GM23338 (cell line): ENCODE measurements at regions not wholly inside any gene's neighbourhood (a gene's known extent, or its start where the extent isn't known, plus 50 kb on each side); places are given as distances from the start of the nearest gene placed in this dataset.

Experiments
- ATAC-seq: fragments of 200-7000 bp; cut with Tn5 transposase; 3 replicates; pipeline ENCODE4 v1.9.1; 2020
- DNase-seq: peaks from one replicate; pipeline ENCODE4 v3.0.0-alpha.2; 2015; ENCODE audit warnings: low spot score
- H2AFZ ChIP-seq: fragments of 200-600 bp; sonication (generic); 2 replicates; pipeline ENCODE4 v1.8.0; 2016; ENCODE audit warnings: antibody characterized with exemption, mild to moderate bottlenecking, moderate library complexity
- H3F3A ChIP-seq: fragments of 200-600 bp; sonication (generic); replicated peaks from 2 replicates; pipeline ENCODE4 v1.8.0; 2017; ENCODE audit warnings: antibody characterized with exemption, mixed run types, low read depth
- H3K27ac ChIP-seq: fragments of 200-600 bp; sonication (generic); 2 replicates; pipeline ENCODE4 v1.6.1; 2016; ENCODE audit warnings: low read depth
- H3K27me3 ChIP-seq: fragments of 200-600 bp; sonication (generic); 2 replicates; pipeline ENCODE4 v1.8.0; 2016; ENCODE audit warnings: mild to moderate bottlenecking, mixed run types, moderate library complexity; ENCODE audit not compliant: insufficient read depth
- H3K36me3 ChIP-seq: fragments of 200-600 bp; sonication (generic); 2 replicates; pipeline ENCODE4 v1.8.0; 2016; ENCODE audit warnings: mild to moderate bottlenecking; ENCODE audit not compliant: insufficient read depth
- H3K4me1 ChIP-seq: fragments of 200-600 bp; sonication (generic); 2 replicates; pipeline ENCODE4 v1.8.0; 2016; ENCODE audit warnings: mild to moderate bottlenecking, moderate library complexity; ENCODE audit not compliant: insufficient read depth
- H3K4me2 ChIP-seq: fragments of 200-600 bp; sonication (generic); 2 replicates; pipeline ENCODE4 v1.7.1; 2017; ENCODE audit warnings: mixed run types
- H3K4me3 ChIP-seq: fragments of 200-600 bp; sonication (generic); 2 replicates; pipeline ENCODE4 v1.6.1; 2016; ENCODE audit warnings: mixed run types
- H3K79me2 ChIP-seq: fragments of 200-600 bp; sonication (generic); replicated peaks from 2 replicates; pipeline ENCODE4 v1.8.0; 2017; ENCODE audit warnings: mild to moderate bottlenecking; ENCODE audit not compliant: insufficient read depth
- H3K9me2 ChIP-seq: fragments of 200-600 bp; sonication (generic); 2 replicates; pipeline ENCODE4 v1.8.0; 2017; ENCODE audit not compliant: insufficient read depth
- H4K20me1 ChIP-seq: fragments of 200-600 bp; sonication (generic); replicated peaks from 2 replicates; pipeline ENCODE4 v1.8.0; 2017; ENCODE audit warnings: mild to moderate bottlenecking; ENCODE audit not compliant: insufficient read depth
- H3K27ac Mint-ChIP-seq: 2 replicates; pipeline ENCODE4 v1.8.0; 2020; ENCODE audit warnings: inconsistent platforms, mild to moderate bottlenecking, moderate library complexity, mixed read lengths
- H3K27me3 Mint-ChIP-seq: 3 replicates; pipeline ENCODE4 v1.8.0; 2022; ENCODE audit warnings: low read depth, mild to moderate bottlenecking, moderate library complexity, mixed read lengths, inconsistent platforms; ENCODE audit not compliant: insufficient read depth, poor library complexity
- H3K36me3 Mint-ChIP-seq: 3 replicates; pipeline ENCODE4 v1.8.0; 2021; ENCODE audit warnings: low read depth, mild to moderate bottlenecking, inconsistent platforms, moderate library complexity, mixed read lengths
- H3K4me1 Mint-ChIP-seq: 3 replicates; pipeline ENCODE4 v1.8.0; 2020; ENCODE audit warnings: mild to moderate bottlenecking, inconsistent platforms, mixed read lengths
- H3K4me3 Mint-ChIP-seq: 3 replicates; pipeline ENCODE4 v1.8.0; 2021; ENCODE audit warnings: moderate library complexity, mild to moderate bottlenecking, inconsistent platforms, mixed read lengths
- H3K9me3 Mint-ChIP-seq: 3 replicates; pipeline ENCODE4 v1.8.0; 2020; ENCODE audit warnings: moderate library complexity, mild to moderate bottlenecking, inconsistent platforms, mixed read lengths
- CREB1 ChIP-seq: fragments of 250-450 bp; sonication (Bioruptor Pico); IDR thresholded peaks from 2 replicates; pipeline ENCODE4 v1.5.0; 2020; ENCODE audit warnings: low read depth, mild to moderate bottlenecking, moderate library complexity
- ETS1 ChIP-seq: IDR thresholded peaks from 2 replicates; pipeline ENCODE4 v1.6.1; 2016; ENCODE audit warnings: antibody characterized with exemption
- EZH2 ChIP-seq: fragments of 200-600 bp; sonication (generic); IDR thresholded peaks from one replicate; pipeline ENCODE4 v1.8.0; 2017; ENCODE audit warnings: antibody characterized with exemption, mild to moderate bottlenecking, low read depth; ENCODE audit not compliant: unreplicated experiment
- EZH2phosphoT487 ChIP-seq: fragments of 200-600 bp; sonication (generic); IDR thresholded peaks from one replicate; pipeline ENCODE4 v1.8.1; 2018; ENCODE audit warnings: antibody characterized with exemption; ENCODE audit not compliant: unreplicated experiment
- JUNB ChIP-seq: IDR thresholded peaks from one replicate; pipeline ENCODE4 v1.6.1; 2016; ENCODE audit warnings: antibody characterized with exemption; ENCODE audit not compliant: unreplicated experiment
- NANOG ChIP-seq: IDR thresholded peaks from 2 replicates; pipeline ENCODE4 v1.6.1; 2016; ENCODE audit warnings: antibody characterized with exemption, borderline replicate concordance
- POLR2AphosphoS5 ChIP-seq: IDR thresholded peaks from 2 replicates; pipeline ENCODE4 v1.6.1; 2016; ENCODE audit warnings: antibody characterized with exemption, low read depth
- REST ChIP-seq: IDR thresholded peaks from one replicate; pipeline ENCODE4 v1.6.1; 2018; ENCODE audit warnings: antibody characterized with exemption; ENCODE audit not compliant: unreplicated experiment
- STAT1 ChIP-seq: IDR thresholded peaks from one replicate; pipeline ENCODE4 v1.6.1; 2016; ENCODE audit warnings: antibody characterized with exemption; ENCODE audit not compliant: unreplicated experiment
- ZNF114 ChIP-seq: fragments of 250-450 bp; sonication (Bioruptor Pico); IDR thresholded peaks from 2 replicates; pipeline ENCODE4 v1.5.0; 2020; ENCODE audit warnings: mild to moderate bottlenecking, moderate library complexity

- Mint-ChIP-seq H3K4me1 (peaks cover 10% of the 10 kb centered on the region; the same call in 2 of the 3 replicates), H3K27me3 (no peaks in the 10 kb centered on the region), H3K9me3 (no peaks in the 10 kb centered on the region), H3K27ac (no peak overlapping the region), H3K36me3 (no peaks in the 10 kb centered on the region), H3K4me3 (no peak overlapping the region)
- no peak overlapping the region for H3K4me3 ChIP-seq
- H2AFZ ChIP-seq = no peak overlapping the region
- H3K27me3 ChIP-seq = no peaks in the 10 kb centered on the region
- H3K79me2 ChIP-seq = no peaks in the 10 kb centered on the region
- H3K27ac ChIP-seq = no peak overlapping the region
- H4K20me1 ChIP-seq = no peaks in the 10 kb centered on the region
- ATAC-seq (no peak), DNase-seq (no peak)
- H3F3A ChIP-seq = no peaks in the 10 kb centered on the region
- TF ChIP-seq EZH2 = no peak
- no peak for TF ChIP-seq POLR2AphosphoS5
- TF ChIP-seq EZH2phosphoT487 = no peak
- no peak for TF ChIP-seq STAT1
- no peak for TF ChIP-seq REST
- no peaks in the 10 kb centered on the region for H3K4me1 ChIP-seq
- no peaks in the 10 kb centered on the region for H3K36me3 ChIP-seq
- H3K4me2 ChIP-seq = no peak overlapping the region
- no peaks in the 10 kb centered on the region for H3K9me2 ChIP-seq
These were observed 75.0 kb upstream of the RBBP8 start for GRCh38 chr18:22858121-22858520.

GRCh38 chr18:22860807-22861206 is 72.3 kb upstream of the RBBP8 start:
- no peaks in the 10 kb centered on the region for H3K79me2 ChIP-seq
- H3K27ac Mint-ChIP-seq = no peak overlapping the region
- peaks cover 1% of the 10 kb centered on the region for H3K27me3 Mint-ChIP-seq
- no peaks in the 10 kb centered on the region for H3K9me3 Mint-ChIP-seq
- H3K4me1 ChIP-seq = no peaks in the 10 kb centered on the region
- no peak overlapping the region for H3K4me3 Mint-ChIP-seq
- no peaks in the 10 kb centered on the region for H3K9me2 ChIP-seq
- DNase-seq = no peak
- H3K27ac ChIP-seq = no peak overlapping the region
- H3K4me1 Mint-ChIP-seq = peaks cover 12% of the 10 kb centered on the region; the same call in 2 of the 3 replicates
- no peaks in the 10 kb centered on the region for H4K20me1 ChIP-seq
- no peak overlapping the region for H2AFZ ChIP-seq
- no peaks in the 10 kb centered on the region for H3F3A ChIP-seq
- no peak overlapping the region for H3K4me3 ChIP-seq
- no peaks in the 10 kb centered on the region for H3K36me3 ChIP-seq
- H3K36me3 Mint-ChIP-seq = no peaks in the 10 kb centered on the region
- H3K4me2 ChIP-seq = no peak overlapping the region
- no peak for ATAC-seq
- H3K27me3 ChIP-seq = no peaks in the 10 kb centered on the region
- TF ChIP-seq EZH2phosphoT487 (no peak), REST (no peak), POLR2AphosphoS5 (no peak), STAT1 (no peak), CREB1 (CRISPR knock-in tag) (no peak), NANOG (no peak), ZNF114 (CRISPR knock-in tag) (no peak), ETS1 (no peak), JUNB (no peak)
